ELF-1 (cell line): ENCODE measurements at regions not wholly inside any gene's neighbourhood (a gene's known extent, or its start where the extent isn't known, plus 50 kb on each side); places are given as distances from the start of the nearest gene placed in this dataset.
A peak's percentile ranks its signal among the peaks of the same experiment; 100 is the strongest.
"Not testable (repeated sequence)": the region's sequence is repeated elsewhere in the genome, so short reads cannot be mapped to it uniquely, and the experiment has no call there.

Experiments used
- DNase-seq: peaks from one replicate; pipeline ENCODE4 v3.0.0-alpha.2; 2016; ENCODE audit warnings: low read depth, low spot score

DNA sequence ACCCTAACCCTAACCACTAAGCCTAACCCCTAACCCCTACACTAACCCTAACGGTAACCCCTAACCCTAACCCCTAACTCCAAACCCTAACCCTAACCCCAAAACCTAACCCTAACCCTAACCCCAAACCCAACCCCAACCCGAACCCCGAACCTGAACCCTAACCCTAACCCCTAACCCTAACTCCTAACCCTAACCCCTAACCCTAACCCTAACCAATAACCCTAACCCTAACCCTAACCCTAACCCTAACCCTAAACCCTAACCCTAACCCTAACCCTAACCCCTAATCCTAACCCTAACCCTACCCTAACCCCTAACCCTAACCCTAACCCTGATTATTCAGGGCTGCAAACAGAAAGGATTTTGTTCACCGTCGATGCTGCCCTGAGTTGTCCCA lies 144.6 kb upstream of the DUSP22 start:
- not testable (repeated sequence) for DNase-seq

DNA sequence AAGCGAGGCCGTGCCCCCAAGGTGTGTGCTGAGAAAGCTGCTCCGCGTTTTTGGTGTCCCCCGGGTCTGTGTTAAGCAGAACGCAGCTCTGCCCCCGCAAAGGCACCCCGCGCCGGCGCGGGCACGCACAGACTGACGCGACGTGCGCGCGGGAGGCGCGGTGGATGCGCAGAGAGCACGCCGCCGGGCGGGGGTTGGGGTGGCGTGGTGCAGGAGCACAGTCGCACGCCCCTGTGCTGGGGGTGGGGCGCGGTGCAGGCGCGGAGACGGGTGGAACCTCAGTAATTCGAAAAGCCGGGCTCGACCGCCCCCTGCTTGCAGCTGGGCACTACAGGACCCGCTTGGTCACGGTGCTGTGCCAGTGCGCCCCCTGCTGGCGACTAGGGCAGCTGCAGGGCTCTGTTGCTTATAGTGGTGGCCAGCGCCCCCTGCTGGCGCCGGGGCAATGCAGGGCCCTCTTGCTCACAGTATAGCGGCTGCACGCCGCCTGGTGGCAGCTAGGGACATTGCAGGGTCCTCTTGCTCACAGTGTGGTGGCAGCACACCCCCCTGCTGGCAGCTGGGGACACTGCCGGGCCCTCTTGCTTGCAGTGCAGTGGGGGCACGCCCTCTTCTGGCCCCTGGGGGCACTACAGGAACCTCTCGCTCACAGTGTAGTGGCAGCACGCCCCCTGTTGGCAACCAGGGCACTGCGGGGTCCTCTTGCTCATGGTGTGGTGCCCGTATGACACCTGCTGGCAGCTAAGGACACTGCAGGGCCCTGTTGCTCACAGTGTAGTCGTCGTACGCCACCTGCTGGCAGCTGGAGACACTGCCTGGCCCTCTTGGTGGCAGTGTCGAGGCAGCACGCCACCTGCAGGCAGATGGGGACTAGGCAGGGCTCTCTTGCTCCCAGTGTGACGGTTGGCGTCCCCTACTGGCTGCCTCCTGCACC lies 144.0 kb upstream of the DUSP22 start:
- peak; percentile 79 for DNase-seq

DNA sequence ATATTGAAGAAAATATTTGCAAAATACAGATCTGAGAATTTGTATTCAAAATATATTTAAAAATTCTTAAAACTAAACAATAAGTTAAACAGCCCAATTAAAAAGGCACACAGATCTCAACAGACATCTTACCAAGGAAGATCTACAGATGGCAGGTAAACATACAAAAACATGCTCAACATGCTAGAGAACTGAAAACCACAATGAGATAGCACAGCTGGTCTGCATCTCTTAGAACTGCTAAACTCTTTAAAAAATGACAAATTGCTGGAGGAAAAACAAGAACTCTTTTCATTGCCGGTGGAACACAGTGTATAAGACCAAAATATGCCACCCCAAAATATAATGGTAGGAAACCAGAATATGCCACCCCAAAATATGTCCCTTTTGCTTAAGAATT lies 142.1 kb upstream of the DUSP22 start:
- not testable (repeated sequence) for DNase-seq

DNA sequence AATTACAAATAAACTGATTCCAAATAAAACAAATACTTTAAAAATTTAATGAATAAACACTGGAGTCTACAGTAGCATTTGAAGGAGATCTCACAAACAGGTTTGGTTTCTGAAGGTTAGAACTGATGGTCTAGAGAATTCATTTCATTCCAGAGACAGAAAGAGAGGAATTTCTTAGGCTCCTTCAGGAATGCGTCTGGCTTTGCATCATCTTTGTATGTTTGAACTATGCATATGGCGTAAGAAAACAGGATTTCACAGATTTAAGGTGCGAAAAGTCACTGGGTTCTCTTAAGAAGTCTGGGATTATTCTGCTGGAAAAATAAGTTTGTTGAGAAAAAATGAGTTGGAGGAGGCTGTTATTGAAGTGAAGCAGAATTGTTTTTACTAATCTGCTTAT lies 139.9 kb upstream of the DUSP22 start:
- not testable (repeated sequence) for DNase-seq

DNA sequence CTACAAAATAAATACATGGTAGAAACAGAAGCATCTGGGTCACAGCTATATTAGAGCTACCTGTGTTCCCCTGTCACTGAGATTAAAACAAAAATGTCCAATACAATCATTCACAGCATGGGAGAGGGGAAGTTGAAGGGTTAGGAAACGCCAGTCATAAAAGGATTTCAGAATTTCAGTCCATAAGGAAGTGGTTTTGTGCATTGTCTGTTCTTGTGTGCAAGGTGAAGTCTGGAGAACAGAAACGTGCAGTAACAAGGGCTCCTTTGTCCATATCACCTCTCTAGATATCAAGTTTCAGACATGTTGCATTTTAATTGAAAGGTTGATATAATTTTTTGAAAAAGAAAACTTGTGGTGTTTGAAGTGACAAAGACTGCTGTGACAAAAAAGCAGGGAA lies 139.3 kb upstream of the DUSP22 start:
- DNase-seq: not testable (repeated sequence)

DNA sequence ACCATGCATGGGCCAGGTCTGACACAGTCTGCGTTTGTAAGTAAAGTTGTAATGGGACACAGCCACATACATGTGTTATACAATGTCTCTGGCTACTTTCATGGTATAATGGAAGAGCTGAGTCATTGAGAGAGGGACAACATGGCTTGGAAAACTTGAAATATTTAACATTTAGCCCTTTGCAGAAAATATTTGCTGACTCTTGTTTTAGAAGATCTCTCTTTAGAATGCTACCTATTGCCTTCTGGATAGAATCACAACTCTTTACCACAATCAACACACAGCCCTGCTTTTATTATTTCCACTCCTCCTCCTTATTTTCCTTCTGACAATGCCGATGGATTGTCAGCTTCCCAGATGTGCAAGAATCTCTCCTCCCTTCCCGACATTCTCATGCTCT lies 138.4 kb upstream of the DUSP22 start:
- DNase-seq: not testable (repeated sequence)

DNA sequence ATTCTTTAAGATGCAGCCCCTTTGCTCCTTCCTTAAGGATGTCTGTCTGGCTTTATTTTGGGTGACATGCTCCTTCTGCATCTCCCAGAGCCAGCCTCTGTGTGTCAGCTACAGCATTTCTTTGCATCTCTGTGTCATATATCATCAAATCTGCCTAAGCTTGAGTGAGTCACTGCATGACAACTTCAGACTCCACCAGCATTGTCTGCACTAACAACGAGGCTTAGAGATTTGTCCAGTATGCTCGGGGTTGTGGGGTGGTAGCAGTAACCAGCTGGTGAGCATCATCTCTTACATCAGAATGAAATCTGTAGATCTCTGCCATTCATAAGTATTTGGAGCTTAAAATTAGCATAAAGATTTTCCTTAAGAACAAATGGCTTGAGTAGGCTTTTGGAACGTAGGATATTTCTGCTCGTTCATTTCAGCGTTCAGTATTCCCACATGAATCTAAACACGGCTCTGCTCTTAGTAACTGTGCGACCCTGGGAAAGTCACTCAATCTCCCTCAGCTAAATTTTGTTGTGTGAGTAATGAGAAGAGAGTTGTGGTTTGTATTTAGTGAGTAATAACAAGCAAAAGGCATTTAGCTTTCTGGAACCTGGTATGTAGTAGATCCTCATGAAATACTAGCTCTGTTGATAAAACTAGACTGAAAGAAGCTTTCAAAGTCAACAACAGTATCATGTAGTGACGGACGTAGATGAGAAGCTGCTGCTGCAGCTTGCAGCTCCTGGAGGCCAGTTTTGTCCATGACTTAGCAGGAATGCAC lies 137.8 kb upstream of the DUSP22 start:
- not testable (repeated sequence) for DNase-seq

DNA sequence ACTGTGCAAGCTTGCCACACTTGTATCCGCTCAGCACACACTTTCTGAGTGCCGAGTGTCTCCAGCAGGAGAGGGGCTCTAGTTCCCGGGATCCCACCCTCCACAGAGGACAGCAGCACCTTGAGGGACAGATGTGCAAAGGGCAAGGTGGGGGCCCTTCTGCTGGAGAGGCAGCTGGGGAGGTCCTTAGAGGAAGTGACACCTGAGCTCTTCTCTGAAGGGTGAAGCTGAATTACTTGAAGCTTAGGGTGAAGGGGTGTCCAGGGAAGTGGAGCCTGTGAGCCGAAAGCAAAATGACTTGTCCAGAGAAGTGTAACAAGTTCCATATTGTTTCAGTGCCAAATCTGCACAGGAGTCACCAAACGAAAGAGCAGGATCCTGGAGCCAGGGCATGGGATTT lies 136.3 kb upstream of the DUSP22 start:
- no peak for DNase-seq

DNA sequence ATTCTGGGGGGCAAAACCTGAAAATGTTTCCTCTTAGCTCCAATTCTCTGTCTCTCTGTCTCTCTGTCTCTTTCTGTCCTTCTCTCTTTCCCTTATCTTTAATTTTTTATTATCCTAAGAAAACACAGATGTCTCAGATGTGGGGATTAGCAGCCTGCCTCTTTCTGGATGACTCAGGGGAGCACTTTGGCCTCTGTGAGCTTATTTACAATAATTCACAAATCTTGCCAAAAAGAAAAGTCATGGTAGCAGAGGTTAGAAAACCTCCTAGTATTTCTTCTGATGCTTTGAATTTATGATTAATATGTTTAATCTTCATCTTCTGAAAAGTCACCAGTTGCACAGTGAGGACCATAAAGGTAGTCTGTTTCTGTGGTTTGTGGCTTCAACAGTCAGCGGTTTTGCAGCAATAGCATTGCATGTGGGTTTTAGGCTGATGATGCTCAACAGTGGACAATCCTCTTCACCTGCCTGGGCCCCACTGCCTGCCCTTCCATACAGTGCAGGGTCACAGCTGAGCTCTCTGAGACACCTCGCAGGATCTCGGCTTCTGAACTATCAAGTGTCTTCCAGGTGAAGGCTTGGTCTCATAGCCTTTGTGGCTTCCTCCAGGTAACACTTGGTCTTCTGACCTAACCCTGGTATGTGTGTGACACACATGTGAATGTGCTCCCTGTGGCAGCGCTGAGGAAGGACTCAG lies 135.7 kb upstream of the DUSP22 start:
- not testable (repeated sequence) for DNase-seq

DNA sequence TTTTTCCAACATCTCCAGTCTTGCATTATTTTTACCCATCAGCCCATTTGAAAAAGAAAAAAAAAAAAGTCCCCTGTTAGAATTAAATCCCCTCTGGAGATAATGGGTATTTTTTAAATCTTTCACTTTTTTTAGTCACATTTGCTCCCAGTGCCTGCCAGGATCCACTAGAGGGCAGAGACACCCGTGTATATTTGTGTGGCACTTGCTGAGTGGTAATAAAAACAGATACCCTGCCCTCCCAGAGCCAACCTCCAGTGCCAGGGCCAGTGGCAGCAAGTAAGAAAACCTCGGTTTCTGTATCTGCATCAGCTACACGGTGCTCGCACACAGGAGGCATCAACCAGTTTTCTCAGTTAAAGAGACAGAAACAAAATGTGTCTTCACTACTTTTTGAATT lies 135.1 kb upstream of the DUSP22 start:
- not testable (repeated sequence) for DNase-seq

DNA sequence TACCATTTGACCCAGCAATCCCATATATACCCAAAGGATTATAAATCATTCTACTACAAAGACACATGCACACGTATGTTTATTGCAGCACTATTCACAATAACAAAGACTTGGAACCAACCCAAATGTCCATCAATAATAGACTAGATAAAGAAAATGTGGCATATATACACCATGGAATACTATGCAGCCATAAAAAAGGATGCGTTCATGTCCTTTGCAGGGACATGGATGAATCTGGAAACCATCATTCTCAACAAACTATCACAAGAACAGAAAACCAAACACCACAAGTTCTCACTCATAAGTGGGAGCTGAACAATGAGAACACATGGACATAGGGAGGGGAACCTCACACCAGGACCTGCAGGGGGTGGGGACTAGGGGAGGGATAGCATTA lies 130.6 kb upstream of the DUSP22 start:
- not testable (repeated sequence) for DNase-seq

DNA sequence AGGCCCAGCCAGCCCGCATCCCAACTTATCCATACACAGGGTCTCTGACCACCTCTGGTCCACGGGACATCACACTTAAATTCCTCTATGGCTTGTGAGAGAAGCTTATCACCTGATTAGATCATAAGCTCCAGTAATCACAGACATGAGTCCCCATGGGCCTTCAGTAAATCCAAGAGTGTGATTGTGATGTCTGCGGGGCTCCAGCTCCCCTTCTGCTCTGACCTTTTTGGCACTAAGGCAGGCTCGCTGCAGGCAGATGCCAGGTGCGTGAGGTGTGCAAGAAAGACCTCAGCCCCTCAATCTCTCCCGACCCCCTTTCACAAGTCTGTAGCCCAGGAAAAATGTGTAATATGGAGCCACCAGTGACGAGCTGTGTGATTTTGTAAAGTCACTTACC lies 127.6 kb upstream of the DUSP22 start:
- no peak for DNase-seq

DNA sequence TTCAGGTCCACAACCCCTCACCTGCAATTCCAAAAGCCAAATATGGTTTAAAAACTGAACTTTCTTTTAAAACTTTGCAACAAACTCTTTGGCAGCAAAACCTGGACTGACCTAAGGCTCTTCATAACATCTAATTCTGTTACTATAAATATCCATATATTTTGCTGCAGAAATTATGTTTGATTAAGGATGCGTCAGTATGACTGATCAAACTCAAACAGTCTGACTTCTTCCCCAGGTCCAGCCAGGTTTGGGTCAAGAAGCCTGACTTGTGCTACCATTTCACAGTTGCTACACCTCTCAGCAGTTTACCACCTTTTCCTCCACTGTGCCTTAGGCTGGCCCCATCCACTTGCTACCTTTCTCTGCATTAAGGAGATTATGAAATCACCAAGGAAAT lies 127.0 kb upstream of the DUSP22 start:
- no peak for DNase-seq

DNA sequence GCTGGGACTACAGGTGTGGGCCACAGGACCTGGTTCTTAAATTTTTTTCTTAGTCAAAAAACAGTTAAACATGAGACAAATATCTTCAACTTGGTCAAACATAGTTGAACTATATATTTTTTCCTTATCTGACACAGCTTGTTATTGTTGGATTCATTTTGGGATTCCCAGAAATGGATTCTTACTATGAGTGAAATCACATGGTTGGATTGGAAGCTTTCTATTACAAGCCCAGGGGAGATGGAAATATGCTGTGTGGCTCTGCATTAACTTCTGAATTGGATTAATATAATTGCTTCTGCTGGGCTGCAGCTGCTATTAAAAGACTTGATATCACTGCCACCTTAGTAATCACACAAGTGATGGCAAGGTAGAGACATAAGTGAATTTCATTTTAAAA lies 126.4 kb upstream of the DUSP22 start:
- DNase-seq: no peak

DNA sequence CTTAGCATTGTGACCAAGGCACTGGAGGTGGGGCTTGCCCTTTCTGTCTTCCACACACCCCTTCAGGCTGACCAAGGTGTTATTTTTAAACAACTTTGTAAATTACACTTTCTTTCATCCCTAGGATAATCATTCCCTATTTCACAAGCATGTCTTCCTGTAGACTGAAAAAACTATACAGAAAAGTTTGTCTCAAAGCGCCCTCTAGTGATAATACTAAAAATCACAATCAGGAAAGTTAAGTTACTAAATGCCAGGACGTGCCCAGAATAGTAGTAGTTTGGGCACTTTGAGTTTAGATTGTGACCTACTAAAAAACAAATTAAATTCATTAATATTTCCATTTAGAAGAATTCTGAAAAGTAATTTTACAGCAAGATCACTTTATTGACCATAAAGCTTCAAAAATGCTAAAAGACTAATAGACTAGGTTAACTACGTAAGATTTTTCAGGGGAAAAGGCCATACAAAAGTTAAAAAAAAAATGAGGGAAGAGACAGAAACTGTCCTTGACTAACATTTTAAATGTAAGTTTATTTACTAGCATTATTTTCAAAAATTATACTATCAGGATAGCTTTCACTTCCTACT lies 123.3 kb upstream of the DUSP22 start:
- no peak for DNase-seq

DNA sequence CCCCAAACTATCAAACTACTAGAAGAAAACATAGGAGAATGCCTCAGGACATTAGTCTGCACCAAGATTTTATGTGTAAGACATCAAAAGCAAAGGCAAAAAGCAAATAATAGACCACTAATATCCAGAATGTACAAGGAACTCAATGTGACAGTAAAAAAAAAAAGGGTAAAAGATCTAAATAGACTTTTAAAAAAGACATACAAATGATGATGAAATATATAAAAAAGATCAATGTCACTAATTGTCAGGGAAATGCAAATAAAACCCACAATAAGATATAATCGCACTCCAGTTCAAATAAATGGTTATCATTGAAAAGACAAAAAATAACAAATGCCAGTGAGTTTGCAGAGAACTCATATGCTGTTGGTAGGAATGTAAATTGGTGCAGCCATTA lies 118.3 kb upstream of the DUSP22 start:
- no peak for DNase-seq

DNA sequence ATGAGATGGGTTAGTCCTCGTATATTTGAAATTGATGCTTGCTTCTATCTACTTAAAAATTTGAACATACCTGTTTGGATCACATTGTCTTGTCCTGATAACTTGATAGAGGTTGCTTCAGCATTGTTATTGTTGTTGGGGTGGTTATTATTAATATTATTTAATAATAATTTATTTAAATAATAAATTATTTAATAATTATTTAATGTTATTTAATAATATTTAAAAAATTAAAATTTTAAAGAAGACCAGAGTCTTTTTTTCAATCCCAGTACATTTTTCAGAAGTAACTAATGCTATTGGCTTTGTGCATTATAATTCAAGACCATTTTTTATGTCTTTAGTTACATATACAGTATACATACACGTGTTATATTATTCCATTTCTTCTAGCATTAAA lies 116.6 kb upstream of the DUSP22 start:
- no peak for DNase-seq

DNA sequence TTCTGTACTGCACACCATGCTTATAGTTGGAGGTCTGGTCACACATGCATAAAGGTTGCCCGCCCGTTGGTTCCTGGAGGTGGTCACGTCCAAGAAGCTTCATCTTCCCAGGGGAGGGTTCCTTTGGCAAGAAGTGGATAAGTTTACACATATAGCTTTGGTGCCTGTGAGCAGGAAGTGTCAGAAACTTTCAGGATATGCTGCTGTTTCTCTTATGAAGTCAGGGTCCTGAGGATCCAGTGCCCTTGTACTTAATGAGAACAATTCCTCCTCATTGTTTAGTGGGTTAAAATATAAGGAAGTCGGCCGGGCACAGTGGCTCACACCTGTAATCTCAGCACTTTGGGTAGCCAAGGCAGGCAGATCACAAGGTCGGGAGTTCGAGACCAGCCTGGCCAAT lies 115.5 kb upstream of the DUSP22 start:
- no peak for DNase-seq

DNA sequence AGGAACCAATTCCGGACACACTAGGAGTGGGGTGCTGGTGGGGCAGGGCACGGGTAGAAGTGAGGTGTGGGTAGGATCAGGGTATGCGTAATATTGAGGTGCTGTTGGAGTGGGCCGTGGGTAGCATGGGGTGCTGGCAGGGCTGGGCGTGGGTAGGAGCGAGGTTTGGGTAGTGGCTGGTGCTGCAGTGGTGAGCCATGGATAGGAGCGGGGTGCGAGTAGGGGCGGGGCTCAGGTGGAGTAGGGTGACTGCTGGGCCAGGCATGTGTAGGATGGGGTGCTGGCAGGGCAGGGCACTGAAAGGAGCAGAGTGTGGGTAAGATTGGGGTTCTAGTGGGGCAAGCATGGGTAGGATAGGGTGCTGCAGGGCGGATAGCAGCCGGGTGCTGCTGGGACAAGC lies 114.2 kb upstream of the DUSP22 start:
- DNase-seq: no peak

DNA sequence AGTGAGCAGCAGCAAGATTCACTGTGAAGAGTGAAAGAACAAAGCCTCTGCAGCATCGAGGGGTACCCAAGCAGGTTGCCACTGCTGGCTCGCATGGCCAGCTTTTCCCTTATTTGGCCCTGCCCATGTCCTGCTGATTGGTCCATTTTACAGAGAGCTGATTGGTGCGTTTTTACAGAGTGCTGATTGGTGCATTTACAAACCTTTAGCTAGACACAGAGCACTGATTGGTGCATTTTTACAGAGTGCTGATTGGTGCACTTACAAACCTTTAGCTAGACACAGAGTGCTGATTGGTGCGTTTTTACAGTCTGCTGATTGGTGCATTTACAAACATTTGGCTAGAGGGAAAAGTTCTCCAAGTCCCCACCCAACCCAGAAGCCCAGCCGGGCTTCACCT lies 113.4 kb upstream of the DUSP22 start:
- DNase-seq: not testable (repeated sequence)

DNA sequence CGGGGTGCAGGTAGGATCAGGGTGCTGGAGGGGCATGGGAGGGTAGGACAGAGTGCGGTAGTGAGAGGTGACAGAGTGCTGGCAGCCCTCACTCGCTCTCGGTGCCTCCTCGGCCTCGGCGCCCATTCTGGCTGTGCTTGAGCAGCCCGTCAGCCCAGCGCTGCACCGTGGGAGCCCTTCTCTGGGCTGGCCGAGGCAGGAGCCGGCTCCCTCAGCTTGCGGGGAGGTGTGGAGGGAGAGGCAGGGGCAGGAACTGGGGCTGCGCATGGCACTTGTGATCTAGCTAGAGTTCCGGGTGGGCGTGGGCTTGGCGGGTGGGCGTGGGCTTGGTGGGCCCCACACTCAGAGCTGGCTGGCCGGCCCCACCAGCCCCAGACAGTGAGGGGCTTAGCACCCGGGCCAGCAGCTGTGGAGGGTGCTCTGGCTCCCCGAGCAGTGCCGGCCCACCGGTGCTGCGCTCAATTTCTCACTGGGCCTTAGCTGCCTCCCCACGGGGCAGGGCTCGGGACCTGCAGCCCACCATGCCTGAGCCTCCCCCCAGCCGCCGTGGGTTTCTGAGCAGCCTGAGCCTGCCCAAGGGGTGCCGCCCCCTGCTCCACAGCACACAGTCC lies 112.8 kb upstream of the DUSP22 start:
- DNase-seq: no peak
